ENCODE measurements at regions not wholly inside any gene's neighbourhood (a gene's known extent, or its start where the extent isn't known, plus 50 kb on each side); places are given as distances from the start of the nearest gene placed in this dataset.
"Not testable (repeated sequence)": the region's sequence is repeated elsewhere in the genome, so short reads cannot be mapped to it uniquely, and the experiment has no call there.

GRCh38 chr5:103866169-103866568 is 303.6 kb upstream of the NUDT12 start:
- no peak for DNase-seq (ENCODE audit: low read depth)

- no peak for DNase-seq (ENCODE audit: low read depth)
Observed at GRCh38 chr5:103862398-103862797, 299.8 kb upstream of the NUDT12 start.

- DNase-seq (ENCODE audit: low read depth), result no peak
Observed at GRCh38 chr5:103860327-103860726, 297.7 kb upstream of the NUDT12 start.

- not testable (repeated sequence) for DNase-seq (ENCODE audit: low read depth)
Observed at GRCh38 chr5:103858367-103858766, 295.8 kb upstream of the NUDT12 start.

- no peak for DNase-seq (ENCODE audit: low read depth)
Observed at GRCh38 chr5:103851091-103851490, 288.5 kb upstream of the NUDT12 start.

- no peak for DNase-seq (ENCODE audit: low read depth)
Observed at GRCh38 chr5:103849934-103850333, 287.3 kb upstream of the NUDT12 start.

GRCh38 chr5:103847060-103847459 is 284.5 kb upstream of the NUDT12 start:
- no peak for DNase-seq (ENCODE audit: low read depth)

GRCh38 chr5:103842936-103843335 is 280.3 kb upstream of the NUDT12 start:
- DNase-seq (ENCODE audit: low read depth), result no peak

- DNase-seq (ENCODE audit: low read depth), result no peak
Observed at GRCh38 chr5:103840600-103840999, 278.0 kb upstream of the NUDT12 start.

- no peak for DNase-seq (ENCODE audit: low read depth)
Observed at GRCh38 chr5:103834216-103834615, 271.6 kb upstream of the NUDT12 start.

GRCh38 chr5:103829585-103829984 is 267.0 kb upstream of the NUDT12 start:
- no peak for DNase-seq (ENCODE audit: low read depth)

- no peak for DNase-seq (ENCODE audit: low read depth)
Observed at GRCh38 chr5:103827976-103828375, 265.4 kb upstream of the NUDT12 start.

- DNase-seq (ENCODE audit: low read depth), result no peak
Observed at GRCh38 chr5:103821361-103821760, 258.8 kb upstream of the NUDT12 start.

- DNase-seq (ENCODE audit: low read depth), result peak; percentile 6
Observed at GRCh38 chr5:103808464-103809106, 246.0 kb upstream of the NUDT12 start.

GRCh38 chr5:103804711-103805110 is 242.1 kb upstream of the NUDT12 start:
- no peak for DNase-seq (ENCODE audit: low read depth)

GRCh38 chr5:103801681-103802080 is 239.1 kb upstream of the NUDT12 start:
- no peak for DNase-seq (ENCODE audit: low read depth)

- no peak for DNase-seq (ENCODE audit: low read depth)
Observed at GRCh38 chr5:103800741-103801495, 238.3 kb upstream of the NUDT12 start.

- DNase-seq (ENCODE audit: low read depth), result no peak
Observed at GRCh38 chr5:103793595-103794182, 231.1 kb upstream of the NUDT12 start.

GRCh38 chr5:103785569-103785968 is 223.0 kb upstream of the NUDT12 start:
- DNase-seq (ENCODE audit: low read depth), result no peak

GRCh38 chr5:103783669-103784068 is 221.1 kb upstream of the NUDT12 start:
- no peak for DNase-seq (ENCODE audit: low read depth)

- DNase-seq (ENCODE audit: low read depth), result no peak
Observed at GRCh38 chr5:103780794-103781193, 218.2 kb upstream of the NUDT12 start.

- no peak for DNase-seq (ENCODE audit: low read depth)
Observed at GRCh38 chr5:103774721-103775120, 212.1 kb upstream of the NUDT12 start.

GRCh38 chr5:103772248-103772647 is 209.7 kb upstream of the NUDT12 start:
- no peak for DNase-seq (ENCODE audit: low read depth)
